AG10803 (cell line): ENCODE measurements at regions not wholly inside any gene's neighbourhood (a gene's known extent, or its start where the extent isn't known, plus 50 kb on each side); places are given as distances from the start of the nearest gene placed in this dataset.

Experiments
- DNase-seq: peaks from one replicate; pipeline ENCODE4 v3.0.0; 2010; ENCODE audit warnings: low read depth
- H3K4me3 ChIP-seq: 2 replicates; pipeline ENCODE4 v1.5.1; 2011; ENCODE audit warnings: mild to moderate bottlenecking, low read length, control low read depth
- CTCF ChIP-seq: conservative IDR thresholded peaks from 2 replicates; pipeline ENCODE4 v1.5.1; 2011; ENCODE audit warnings: mild to moderate bottlenecking, low read length, control low read depth, inconsistent platforms

GRCh38 chr17:74153456-74153810 is 50.0 kb upstream of the RPL38 start:
- no peak for DNase-seq
- no peak for TF ChIP-seq CTCF
- no peak overlapping the region for H3K4me3 ChIP-seq
